Stimulated activated CD4-positive, alpha-beta T cell treated with anti-CD3 and anti-CD28 coated beads, Interleukin-2, amount 100 ng/mL, for 4 hours (primary cell): ENCODE measurements at regions not wholly inside any gene's neighbourhood (a gene's known extent, or its start where the extent isn't known, plus 50 kb on each side); places are given as distances from the start of the nearest gene placed in this dataset.
"Not testable (repeated sequence)": the region's sequence is repeated elsewhere in the genome, so short reads cannot be mapped to it uniquely, and the experiment has no call there.

Experiments used
- DNase-seq: peaks from one replicate; pipeline ENCODE4 v3.0.0-alpha.2; 2020; ENCODE audit warnings: low read depth

DNA sequence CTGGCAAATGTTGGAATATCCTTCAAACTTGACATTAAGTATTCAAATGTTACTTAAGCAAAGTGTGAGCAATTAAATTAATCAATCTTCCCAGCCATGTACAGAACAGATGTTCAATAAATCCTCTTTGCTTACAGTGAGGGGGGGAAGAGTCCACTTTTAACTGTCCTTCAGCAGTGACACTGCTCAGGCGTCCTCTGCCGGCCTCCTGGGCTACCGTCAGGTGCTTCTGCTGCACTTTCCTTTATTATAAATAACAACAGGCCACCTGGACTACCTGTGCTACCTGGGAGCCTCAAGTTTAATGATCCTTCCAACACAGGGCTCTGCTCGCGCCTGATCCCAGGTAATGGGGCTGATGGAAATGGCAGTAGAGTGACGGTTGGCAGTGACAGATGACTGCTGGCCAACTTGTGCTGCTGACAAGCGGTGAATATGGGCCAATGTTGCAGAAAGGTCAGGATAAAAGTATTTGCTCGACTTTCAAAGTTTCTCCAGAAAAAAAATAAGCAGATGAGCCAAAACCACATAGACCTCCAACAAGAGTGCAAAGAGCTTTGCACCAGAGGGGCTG is 460.0 kb upstream of the ZNF507 start:
- DNase-seq = no peak

DNA sequence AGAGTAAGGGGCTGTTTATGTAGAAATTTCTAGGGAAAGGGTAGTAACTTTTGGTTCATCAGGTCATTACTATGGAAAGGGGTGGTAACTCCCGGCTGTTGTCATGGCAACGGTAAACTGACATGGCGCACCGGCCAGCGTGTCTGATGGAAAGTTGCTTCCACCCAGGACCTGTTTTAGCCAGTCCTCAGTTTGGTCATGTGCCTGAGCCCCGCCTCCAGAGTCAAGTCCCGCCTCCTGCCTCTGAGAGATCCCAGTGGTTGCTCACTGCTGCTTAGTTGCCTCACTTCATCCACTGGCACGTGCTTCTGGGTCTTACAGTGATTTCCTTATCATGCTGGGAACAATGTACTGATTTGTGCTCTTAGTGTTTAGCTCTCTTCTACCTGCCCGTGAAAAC is 455.2 kb upstream of the ZNF507 start:
- DNase-seq = no peak

DNA sequence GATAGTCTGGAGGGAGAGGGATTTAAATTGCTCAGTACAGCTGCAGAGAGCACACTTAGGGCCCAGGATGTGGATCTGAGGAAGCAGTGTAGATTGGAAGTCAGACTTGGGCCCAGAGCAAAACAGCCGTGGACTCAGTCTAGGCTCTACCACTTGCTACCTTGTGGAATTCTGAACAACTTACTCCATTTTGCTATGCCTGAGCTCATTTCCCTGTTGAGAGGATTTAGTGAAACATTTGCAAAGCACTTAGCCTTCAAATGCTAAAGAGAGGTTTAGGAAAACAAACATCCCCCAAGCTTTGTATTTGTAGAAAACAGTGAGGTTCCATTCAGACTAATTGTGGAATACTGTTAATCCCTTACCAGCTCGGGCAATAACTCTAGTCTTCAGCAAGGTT is 453.4 kb upstream of the ZNF507 start:
- DNase-seq = no peak

DNA sequence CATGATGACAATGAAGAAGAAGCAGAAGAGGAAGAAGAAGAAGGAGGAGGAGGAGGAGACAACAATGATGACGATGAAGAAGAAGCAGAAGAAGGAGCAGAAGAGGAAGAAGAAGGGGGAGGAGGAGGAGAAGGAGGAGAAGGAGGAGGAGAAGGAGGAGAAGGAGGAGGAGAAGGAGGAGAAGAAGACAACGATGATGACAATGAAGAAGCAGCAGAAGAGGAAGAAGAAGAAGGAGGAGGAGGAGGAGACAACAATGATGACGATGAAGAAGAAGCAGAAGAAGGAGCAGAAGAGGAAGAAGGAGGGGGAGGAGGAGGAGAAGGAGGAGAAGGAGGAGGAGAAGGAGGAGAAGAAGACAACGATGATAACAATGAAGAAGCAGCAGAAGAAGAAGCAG is 451.9 kb upstream of the ZNF507 start:
- DNase-seq = not testable (repeated sequence)

DNA sequence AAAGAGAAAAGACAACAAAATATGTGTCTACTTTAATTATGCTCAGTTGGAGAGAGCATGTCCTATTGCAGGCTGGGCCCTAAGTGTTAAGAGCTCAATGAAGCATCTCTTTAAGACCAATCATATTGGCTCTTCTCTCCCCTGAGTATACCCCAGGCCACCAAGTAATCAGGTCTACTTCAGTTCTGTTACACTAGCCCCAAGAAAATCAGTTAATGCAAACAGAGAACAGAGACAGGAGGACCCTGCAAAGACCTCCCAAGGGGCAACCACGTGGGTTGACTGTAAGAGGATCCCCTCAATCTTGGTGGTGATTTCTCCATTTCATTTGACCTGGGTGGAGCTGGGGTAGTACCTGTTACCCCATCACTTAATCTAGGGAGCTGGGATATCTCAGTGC is 451.0 kb upstream of the ZNF507 start:
- DNase-seq = no peak

DNA sequence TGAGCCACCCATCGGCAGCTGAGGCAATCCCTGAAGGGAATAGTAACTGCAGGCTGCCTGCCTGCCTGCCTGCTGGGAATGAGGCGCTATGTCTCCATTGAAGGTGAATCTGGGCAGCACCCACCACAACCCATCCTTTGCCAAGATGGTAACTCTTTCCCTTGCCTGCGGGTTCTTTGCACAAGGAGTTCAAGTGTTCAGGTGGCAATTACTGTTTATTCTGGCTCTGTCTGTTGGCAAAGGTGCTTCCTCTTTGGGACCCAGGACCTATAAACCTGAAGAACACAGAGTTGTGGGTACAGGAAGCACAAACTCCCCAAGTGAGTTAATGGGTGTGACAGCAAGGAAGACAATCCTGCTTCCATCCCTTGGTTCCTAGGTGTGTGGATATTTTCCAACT is 448.1 kb upstream of the ZNF507 start:
- DNase-seq = no peak

DNA sequence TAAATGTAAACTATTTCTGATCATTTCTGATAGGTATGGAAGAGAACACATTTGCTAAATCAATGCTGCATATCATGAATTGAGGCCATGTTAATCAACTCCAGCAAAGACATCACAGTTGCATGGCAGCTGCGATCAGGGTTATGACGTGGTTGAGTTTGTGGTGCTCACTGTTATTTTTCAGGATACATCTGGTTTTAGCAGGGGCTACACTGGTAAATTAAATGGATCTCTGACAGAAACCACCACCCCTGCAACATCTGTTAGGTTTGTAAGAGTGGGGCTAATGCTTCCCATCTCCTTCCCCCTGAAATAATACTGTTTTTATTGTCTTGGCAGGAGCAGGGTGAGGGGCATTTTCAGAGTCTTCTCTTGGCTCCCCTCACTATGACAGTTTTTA is 444.4 kb upstream of the ZNF507 start:
- no peak for DNase-seq

DNA sequence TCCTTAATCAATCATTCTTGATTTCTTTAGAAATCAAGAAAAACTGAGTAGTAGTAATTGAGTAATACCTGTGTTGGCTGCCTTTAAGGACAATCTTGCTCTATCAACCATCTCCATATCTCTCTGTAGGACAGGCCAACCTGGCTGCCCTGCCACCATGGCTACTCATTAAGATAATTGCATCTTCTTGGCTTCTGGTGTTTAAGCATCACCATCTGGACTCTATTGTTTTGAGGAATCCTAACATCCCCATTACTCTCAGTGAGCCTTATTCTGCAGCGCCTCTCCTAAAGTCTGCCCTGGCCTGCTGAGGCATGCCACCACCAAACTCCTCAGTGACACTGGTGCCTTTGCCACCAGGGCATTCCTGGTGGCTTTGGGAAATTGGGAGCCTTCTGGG is 442.6 kb upstream of the ZNF507 start:
- no peak for DNase-seq

DNA sequence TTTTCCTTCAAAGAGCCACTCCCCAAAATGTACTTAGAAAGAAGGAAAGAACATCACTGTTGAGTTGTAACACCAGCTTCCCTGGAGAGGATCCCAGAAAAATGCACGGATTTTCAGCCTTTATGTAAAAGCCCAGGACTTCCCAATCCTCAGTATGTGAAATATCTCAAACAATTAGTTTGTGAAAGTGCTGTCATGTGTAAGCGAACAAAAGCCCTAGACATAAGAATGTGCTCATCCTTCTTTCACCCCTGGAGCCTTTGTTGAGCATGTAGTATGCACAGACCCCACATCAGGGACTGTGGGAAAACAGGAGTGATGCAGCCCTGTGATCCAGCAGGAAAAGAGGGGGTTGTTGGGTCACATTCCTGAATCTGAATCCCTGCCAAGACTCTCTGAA is 441.4 kb upstream of the ZNF507 start:
- DNase-seq = no peak

DNA sequence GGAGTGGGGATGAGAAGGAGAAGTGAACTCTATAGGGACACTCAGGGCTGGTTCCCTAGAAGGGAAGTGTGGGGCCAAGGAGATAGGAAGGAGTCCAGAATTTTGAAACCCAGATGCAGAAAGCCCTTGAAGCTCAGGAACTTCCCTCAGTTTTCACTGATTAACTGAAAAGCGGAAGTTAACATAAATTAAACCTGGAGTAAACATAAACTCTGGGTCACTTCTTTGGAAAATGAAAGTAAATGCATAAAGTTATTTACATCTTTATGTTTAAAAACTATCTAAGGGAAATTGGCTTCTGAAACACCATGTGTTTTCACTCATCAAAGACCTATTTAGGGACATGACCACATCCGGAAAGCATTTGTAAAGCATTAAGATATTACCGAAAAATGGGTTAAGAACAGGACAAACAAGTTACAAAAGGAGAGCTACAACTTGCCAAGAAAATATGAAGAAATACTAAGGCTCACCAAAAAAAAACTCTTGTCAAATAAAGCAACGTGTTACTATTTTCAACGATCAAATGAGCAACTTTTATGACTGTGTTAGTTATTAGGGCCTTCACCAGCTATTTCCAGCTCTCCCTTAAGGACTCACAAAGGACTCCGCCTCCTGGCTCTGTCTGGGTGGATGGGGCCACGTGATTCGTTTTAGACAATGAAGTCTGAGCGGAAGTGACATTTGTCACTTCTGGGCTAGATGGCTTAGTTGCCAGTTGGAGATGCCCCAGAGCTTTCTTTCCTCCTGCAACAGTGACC is 439.1 kb upstream of the ZNF507 start:
- no peak for DNase-seq

DNA sequence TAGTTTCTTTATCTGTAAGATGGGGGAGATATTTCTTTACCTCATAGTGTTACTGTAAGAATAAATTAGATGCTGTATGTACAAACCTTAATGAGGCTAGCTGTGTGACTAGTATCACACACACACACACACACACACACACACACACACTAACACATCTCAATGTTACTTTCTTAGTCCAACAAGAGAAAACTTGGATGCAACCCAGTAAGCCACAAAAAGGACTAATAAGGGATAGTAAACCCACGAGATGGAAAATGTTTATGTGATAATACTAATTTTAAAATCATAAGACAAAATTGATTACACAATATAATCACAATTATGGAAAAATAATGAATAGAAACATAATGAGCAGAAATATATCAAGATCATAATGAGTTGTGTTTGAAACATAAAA is 437.7 kb upstream of the ZNF507 start:
- no peak for DNase-seq

DNA sequence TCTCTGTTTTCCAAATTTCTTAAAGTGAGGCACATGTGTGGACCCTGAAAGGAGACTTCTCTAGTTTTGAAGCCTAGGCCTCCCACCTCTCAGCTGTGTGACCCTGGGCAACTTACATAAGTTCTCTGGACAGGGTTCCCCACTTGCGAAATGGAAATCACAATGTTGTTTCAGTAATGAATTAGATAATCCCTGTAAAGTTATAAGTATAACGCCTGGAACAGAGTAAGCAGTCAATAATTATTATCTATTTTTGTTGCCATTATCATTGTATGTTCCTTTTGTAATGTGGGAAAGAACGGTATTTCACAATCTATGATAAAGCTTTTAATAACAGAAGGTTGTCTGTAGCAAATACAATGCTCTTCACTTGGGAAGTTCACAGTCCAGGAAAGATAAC is 437.3 kb upstream of the ZNF507 start:
- DNase-seq = no peak

DNA sequence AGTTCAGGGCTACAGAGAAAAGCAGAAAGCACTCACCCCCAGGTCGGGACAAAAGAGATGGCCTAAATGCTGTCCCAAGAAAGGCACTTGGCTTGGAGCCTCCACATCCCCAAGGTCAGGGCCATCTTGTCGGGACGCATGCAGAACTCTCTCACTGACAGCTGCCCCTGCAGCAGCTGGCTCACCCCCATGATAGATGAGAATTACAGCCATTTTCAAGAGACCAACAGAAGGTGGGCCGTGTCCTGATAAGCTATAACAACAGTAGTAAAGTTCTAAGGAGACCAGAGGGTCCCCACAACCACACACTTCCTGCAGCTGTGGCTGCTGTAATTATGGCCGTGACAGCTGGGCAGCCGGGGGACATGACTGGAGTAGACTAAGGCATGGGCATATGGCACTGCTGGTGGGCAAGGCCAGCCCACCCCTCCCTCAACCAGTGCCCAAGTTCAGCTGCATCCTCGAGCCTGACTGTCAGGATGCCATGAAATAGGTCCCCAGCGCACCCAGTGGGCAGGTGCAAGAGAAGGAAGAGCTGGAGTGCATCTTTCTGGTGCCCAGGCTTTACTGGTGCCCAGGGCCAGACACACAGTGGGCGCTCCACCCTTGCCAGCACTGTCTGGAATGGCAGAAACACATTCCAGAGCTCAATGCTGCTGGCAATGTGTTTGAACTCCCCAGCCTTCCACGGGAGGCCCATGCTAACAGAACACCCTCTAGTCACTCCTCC is 436.7 kb upstream of the ZNF507 start:
- DNase-seq = no peak

DNA sequence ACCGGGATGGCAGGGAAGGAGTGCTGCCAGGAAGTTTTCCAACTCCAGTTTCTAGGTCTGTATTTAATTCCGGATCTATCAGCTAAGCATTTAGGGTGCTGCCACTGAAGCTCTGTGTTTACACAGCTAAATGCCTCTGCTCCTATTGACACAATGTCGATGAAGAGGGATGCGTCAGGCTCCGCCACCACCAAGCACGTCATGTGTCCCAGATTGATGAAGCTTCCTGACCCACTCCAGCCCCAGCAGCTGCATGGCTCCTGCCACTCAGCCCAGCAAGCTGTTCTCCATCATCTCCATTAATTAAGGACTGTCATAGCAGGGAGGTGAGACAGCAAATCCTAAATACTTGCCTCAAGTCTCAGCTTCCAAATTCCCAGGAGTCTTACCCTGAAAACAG is 435.2 kb upstream of the ZNF507 start:
- no peak for DNase-seq

DNA sequence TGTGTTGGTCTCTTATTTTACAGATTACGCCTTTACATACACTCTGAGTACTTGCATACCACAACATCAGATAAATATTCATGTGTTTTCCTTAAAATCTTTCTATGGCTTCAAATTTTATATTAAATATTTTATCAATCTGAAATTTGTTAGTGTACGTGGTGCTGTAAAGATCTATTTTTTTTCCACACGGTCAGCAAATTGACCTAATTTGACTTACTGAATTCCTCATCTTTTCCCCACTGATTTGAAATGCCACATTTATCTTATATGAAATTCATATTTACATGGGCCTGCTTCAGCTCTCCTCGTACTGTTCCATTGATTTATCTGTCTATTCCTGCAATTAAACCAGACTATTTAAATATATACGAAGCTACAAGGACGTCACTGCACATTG is 433.8 kb upstream of the ZNF507 start:
- no peak for DNase-seq

DNA sequence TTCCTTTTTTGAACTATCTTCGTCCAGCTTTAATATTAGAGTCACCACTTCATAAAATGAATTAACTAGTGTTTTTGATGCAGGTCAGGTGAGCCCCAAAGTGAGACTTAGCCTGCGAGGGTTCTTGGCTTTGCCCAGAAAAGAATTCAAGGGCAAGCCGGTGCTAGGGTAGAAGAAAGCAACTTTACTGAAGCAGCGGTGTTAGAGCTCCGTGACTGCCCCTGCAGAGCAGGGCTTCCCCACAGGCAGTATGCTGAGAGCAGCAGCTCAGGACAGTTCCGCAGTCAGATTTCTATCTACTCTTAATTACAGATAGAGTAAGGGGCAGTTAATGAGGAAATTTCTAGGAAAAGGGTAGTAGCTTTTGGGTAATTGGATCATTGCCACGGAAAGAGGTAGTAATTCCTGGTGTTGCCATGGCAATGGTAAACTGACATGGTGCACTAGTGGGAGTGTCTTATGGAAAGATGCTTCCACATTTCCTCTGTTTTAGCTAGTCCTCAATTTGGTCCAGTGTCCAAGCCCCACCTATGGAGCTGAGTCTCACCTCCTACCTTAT is 432.2 kb upstream of the ZNF507 start:
- DNase-seq = no peak

DNA sequence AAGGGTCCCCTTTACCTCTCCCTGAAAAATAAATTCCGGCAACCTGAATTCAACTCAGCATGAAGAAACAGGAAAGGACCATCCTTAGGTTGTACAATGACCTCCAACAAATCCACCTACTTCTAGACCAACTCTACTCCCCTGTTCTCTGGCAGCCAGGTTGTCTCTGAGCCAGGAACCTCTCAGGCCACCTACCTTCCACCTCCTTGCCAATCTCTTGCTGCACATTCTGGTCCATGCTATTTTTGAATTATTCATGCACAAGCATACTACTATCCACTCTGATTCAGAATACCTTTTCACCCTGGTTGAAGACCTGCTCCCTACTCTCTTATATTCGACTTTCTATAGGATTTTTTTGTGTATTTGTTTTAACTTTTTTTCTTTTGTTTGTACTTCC is 415.0 kb upstream of the ZNF507 start:
- DNase-seq = no peak

DNA sequence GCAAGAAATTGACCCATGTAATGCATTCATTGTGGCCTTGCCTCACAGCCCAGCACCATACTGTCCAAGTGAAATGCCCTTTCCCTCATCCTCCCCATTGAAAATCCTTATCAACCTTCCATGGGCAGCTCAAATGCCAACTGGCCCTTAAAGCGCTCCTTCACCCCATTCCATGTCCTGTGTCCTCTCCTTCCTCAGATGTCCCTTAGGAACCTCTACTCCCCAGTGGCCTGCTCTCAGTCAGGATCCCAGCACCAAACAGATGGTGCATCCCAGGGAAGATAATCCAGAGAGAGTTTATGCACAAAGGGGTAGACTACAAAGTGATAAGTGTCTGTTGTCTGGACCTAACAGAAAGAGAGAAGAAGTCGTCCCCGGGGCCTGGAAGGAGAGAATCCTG is 407.4 kb upstream of the ZNF507 start:
- no peak for DNase-seq

DNA sequence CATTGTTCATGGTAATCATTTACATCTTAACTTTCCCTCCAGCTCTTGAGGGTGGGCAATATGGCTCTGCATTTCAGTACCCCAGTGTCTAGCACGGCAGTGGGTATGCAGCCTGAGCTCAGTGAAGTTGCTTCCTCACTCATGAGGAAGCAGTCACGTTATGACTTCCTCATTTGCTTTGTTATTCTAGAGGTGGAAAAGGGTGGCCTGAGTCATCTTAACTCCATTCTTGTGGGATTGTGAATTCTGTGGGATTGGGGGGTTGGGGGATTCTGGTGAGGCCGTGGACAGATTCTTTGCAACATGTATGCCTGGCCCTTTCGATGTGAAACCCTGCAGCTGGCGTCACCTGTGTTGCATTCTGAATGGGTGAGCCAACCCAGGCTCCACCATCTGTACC is 406.7 kb upstream of the ZNF507 start:
- DNase-seq = no peak

DNA sequence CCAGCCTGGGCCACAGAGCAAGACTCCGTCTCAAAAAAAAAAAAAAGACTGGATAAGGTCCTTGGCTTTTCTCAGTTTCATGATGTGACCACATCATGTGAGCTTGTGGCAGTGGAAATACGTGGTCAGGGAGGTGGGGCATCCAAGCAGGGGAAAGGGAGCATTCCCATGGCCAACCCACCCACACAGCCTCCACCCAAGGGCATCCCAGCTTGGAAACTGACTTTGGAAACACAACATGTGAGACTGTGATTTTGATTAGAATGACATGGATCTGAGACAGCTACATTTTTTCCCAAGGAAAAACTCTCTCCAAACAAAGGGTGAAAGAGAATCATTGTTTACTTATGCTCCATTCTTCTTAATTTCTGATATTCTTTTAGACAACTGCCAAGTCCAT is 405.0 kb upstream of the ZNF507 start:
- DNase-seq = no peak

DNA sequence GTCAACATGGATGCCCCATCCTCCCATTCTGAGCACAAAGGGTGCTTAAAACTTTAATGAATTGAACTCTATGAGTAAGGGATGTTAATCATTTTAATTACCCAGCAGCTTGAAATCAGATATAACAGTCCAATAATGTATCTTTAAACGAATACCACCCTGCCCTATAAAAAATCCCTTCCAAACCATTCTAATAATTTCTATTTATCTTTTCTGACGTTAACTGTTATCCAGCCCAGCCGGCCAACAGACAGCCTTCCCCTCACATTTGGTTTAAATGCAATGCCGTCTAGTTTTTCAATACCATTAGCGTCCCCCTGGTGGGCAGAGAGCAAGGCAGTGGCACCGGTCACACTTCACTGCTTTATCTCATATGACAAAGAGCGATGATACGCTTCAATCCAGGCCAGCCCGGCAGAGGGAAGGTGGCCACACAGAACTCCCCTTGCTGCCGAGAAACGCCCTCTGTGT is 402.2 kb upstream of the ZNF507 start:
- DNase-seq = no peak

DNA sequence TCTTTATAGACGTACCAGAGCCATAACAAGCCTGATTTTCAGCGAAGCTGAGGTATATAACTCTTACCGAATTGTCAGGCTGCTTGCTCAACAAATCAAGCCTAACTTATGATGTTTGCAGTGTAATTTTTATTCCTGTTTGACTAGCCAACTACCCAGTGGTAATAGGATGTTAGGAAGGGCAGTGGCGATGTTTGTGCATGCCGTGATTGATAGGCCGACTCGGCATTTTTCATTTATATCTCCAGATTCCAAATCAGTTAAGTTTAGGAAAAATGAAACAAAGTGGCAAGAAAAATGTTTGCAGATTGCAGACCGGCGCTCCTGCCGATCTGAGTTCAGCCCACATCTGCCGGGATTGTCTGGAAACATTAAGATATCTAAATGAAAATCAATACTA is 401.6 kb upstream of the ZNF507 start:
- DNase-seq = no peak

DNA sequence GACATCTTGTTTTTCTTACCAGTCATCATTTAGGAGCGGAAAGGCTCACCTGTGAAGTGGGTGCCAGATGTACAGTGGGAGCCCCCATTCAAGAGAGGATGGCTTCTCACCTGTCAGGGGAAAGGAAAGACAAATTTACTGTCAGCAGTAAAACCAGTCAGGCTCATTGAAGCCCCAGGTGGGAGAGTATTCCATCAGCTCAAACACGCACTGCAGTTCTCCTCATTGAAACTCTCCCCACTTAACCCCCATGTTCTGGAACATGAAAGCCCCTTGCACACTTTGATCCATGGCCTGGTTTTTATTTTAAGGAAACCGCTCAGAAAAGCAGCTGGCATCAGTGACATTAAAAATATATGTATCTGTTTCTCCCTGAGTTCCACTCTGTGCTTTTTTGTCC is 401.1 kb upstream of the ZNF507 start:
- DNase-seq = no peak
